Stomach (tissue), 8 donors: ENCODE measurements at regions not wholly inside any gene's neighbourhood (a gene's known extent, or its start where the extent isn't known, plus 50 kb on each side); places are given as distances from the start of the nearest gene placed in this dataset.
"Not testable (repeated sequence)": the region's sequence is repeated elsewhere in the genome, so short reads cannot be mapped to it uniquely, and the experiment has no call there.

Experiments
- DNase-seq, 2 donors: peaks; one replicate each; pipeline versions ENCODE4 v3.0.0 to v3.0.0-alpha.2; 2013 to 2019
- H3K27ac ChIP-seq, 5 donors: fragments of 200-600 bp in 4 of 5; sonication (generic) in 4 of 5; one replicate each; pipeline ENCODE4 v1.5.1; 2013 to 2019; ENCODE audit warnings: mild to moderate bottlenecking in 1 of 5, moderate library complexity in 1 of 5
- H3K27me3 ChIP-seq, 3 donors: fragments of 200-600 bp; sonication (generic); one replicate each; pipeline ENCODE4 v1.5.1; 2017 to 2019; ENCODE audit warnings: mixed run types in 1 of 3
- H3K36me3 ChIP-seq, 4 donors: fragments of 200-600 bp; sonication (generic); 1 replicate in 3 of 4; 2 replicates in 1 of 4; pipeline ENCODE4 v1.5.1; 2016 to 2019
- H3K4me1 ChIP-seq, 4 donors: fragments of 200-600 bp; sonication (generic); one replicate each; pipeline ENCODE4 v1.5.1; 2016 to 2019
- H3K4me3 ChIP-seq, 4 donors: fragments of 200-600 bp; sonication (generic) in 3 of 4; one replicate each; pipeline ENCODE4 v1.5.1; 2016 to 2019; ENCODE audit warnings: mild to moderate bottlenecking in 1 of 4
- H3K9me3 ChIP-seq, 4 donors: fragments of 200-600 bp; sonication (generic); one replicate each; pipeline ENCODE4 v1.5.1; 2016 to 2019
- EP300 ChIP-seq: sonication (generic); formaldehyde crosslinking; IDR thresholded peaks from one replicate; pipeline ENCODE4 v1.6.1; 2017; ENCODE audit warnings: antibody characterized with exemption
- POLR2A ChIP-seq, 4 donors: fragments of 450-650 bp; IDR thresholded peaks; one replicate each; pipeline ENCODE4 v1.6.1; 2016; ENCODE audit warnings: antibody characterized with exemption in 4 of 4, control low read depth in 2 of 4, mild to moderate bottlenecking in 1 of 4, moderate library complexity in 1 of 4
- POLR2AphosphoS5 ChIP-seq, 3 donors: sonication (generic); formaldehyde crosslinking; IDR thresholded peaks; one replicate each; pipeline ENCODE4 v1.6.1; 2016; ENCODE audit warnings: antibody characterized with exemption in 3 of 3
- WGBS, 5 donors: extraction: QIAGEN DNeasy Blood & Tissue Kit in 3 of 5; methylation state at CpG; one replicate each; pipeline versions ENCODE4 v1.1.5 to v1.1.7; 2013 to 2018; 5-methylcytosine and 5-hydroxymethylcytosine counted together
- intact Hi-C: fragments of 100-400 bp; cut with DNase I; formaldehyde crosslinking; loops from one replicate; pipeline ENCODE4 v1.15.1; 2023; ENCODE audit warnings: low total_unique reads
- TF ChIP-seq, protein P1 (sequence below), 7 experiments: fragments of 450-650 bp in 4 of 7; fragments of 200-600 bp in 3 of 7; sonication (generic) in 3 of 7; IDR thresholded peaks; one replicate each; pipeline ENCODE4 v1.5.1; 2016 to 2019; ENCODE audit warnings: antibody characterized with exemption in 7 of 7, control low read depth in 2 of 7, mild to moderate bottlenecking in 1 of 7
- donor health status: healthy with polysubstance abuse.
- donor health status: Bipolar disorder and iron deficiency.
- donor health status: healthy.

DNA sequence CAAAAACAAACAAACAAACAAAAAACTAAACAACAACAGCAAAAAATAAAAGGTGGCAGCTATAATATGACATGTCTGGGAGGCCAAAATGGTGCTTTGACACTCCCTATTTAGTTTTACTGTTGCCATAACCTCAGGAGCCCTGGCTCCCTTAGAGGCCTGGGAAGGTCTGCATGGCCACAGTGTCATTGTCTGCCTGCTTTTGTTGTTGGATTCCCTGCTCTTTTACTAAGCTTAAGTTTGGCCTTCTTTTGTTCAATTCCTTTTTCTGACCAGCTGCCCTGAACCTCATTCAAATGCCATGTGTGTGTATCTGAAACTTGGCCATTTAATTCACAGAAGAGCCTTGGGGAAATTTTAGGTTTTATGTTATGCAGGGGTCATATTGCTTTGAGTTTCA lies 458.2 kb downstream of the TMEM232 start:
- TF ChIP-seq POLR2A (IDR thresholded peaks at IDR 0.05): no peak
- TF ChIP-seq EP300: no peak
- TF ChIP-seq, protein P1, sequence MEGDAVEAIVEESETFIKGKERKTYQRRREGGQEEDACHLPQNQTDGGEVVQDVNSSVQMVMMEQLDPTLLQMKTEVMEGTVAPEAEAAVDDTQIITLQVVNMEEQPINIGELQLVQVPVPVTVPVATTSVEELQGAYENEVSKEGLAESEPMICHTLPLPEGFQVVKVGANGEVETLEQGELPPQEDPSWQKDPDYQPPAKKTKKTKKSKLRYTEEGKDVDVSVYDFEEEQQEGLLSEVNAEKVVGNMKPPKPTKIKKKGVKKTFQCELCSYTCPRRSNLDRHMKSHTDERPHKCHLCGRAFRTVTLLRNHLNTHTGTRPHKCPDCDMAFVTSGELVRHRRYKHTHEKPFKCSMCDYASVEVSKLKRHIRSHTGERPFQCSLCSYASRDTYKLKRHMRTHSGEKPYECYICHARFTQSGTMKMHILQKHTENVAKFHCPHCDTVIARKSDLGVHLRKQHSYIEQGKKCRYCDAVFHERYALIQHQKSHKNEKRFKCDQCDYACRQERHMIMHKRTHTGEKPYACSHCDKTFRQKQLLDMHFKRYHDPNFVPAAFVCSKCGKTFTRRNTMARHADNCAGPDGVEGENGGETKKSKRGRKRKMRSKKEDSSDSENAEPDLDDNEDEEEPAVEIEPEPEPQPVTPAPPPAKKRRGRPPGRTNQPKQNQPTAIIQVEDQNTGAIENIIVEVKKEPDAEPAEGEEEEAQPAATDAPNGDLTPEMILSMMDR (IDR thresholded peaks at IDR 0.05): no peak
- no peak for TF ChIP-seq POLR2AphosphoS5 (IDR thresholded peaks at IDR 0.05)
- no peaks in the 10 kb centered on the region for H3K9me3 ChIP-seq
- no peak overlapping the region for H3K4me3 ChIP-seq
- DNase-seq: no peak
- intact Hi-C loops: no loop called here
- no peak overlapping the region for H3K27ac ChIP-seq
- no peaks in the 10 kb centered on the region for H3K27me3 ChIP-seq
- H3K36me3 ChIP-seq: no peaks in the 10 kb centered on the region
- H3K4me1 ChIP-seq: peaks cover 0 to 14% (median 3%) of the 10 kb centered on the region in 4 donors

DNA sequence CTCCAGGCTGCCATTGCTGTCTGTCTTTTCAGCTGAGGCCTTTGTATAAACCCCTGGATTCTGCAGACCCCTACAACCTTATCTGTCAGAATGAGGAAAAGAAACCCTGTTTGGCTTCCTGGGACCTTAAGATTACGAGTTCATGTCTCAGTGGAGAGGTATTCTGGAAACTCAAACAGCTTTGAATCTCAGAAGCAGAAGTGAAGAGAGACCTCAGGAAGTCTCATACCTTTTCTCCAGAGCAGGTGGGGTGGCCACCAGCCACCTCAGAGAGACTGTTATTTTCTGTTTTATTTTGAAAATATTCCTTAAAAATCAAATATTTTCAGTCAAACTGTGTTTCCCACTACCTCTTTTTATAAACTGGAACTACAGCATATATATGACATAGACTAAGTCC lies 457.5 kb downstream of the TMEM232 start:
- no peaks in the 10 kb centered on the region for H3K36me3 ChIP-seq
- H3K27me3 ChIP-seq: no peaks in the 10 kb centered on the region
- DNase-seq: no peak
- no peak overlapping the region for H3K4me3 ChIP-seq
- H3K9me3 ChIP-seq: no peaks in the 10 kb centered on the region
- TF ChIP-seq POLR2A (IDR thresholded peaks at IDR 0.05): no peak
- TF ChIP-seq POLR2AphosphoS5 (IDR thresholded peaks at IDR 0.05): no peak
- TF ChIP-seq, protein P1 (IDR thresholded peaks at IDR 0.05): no peak
- TF ChIP-seq EP300: no peak
- peaks cover 0 to 14% (median 3%) of the 10 kb centered on the region in 4 donors for H3K4me1 ChIP-seq
- no peak overlapping the region for H3K27ac ChIP-seq
- intact Hi-C loops: no loop called here
- WGBS, 5 donors: 59 to 78% (median 69%) methylated on average over 1 of the region's 1 CpG

DNA sequence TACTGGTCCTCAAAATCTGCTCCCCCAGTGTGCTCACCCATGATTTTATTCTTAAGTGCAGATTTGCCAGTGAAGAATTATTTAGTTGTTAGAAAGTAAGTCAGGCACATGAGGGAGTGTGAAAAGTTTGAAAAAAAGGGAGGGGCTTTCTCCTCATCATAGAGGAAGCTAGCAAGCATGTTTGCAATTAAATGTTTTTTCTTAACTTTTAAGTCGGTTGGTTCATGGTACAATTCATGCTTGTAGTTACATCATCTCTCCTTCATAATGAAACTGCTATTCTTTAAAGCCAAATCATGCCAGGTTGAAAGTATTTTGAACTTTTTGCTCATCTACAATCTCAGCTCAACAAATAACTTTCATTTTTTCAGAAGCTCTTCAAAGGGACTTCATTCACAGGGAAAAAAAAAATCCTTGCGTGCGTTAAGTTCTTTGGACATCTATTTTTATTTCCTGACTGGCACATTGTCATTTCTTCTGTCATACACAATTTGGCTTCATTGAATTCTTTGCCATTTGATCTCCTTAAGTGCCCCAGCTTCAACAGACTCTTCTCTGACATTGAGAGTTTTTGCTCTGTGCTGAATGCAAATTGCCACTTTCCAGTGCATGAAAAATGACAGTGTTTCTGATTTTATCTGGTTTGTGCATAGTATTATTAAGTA lies 456.9 kb downstream of the TMEM232 start:
- Histone ChIP-seq H3K27ac (no peak overlapping the region), H3K27me3 (no peaks in the 10 kb centered on the region), H3K36me3 (no peaks in the 10 kb centered on the region), H3K9me3 (no peaks in the 10 kb centered on the region), H3K4me3 (no peak overlapping the region), H3K4me1 (peaks cover 0 to 11% (median 3%) of the 10 kb centered on the region in 4 donors)
- TF ChIP-seq POLR2AphosphoS5 (IDR thresholded peaks at IDR 0.05): no peak
- no peak for TF ChIP-seq EP300
- no peak for TF ChIP-seq POLR2A (IDR thresholded peaks at IDR 0.05)
- TF ChIP-seq, protein P1 (IDR thresholded peaks at IDR 0.05): no peak
- WGBS, 5 donors: 66 to 84% (median 79%) methylated on average over 3 of the region's 3 CpGs
- no peak for DNase-seq
- intact Hi-C loops: no loop called here

DNA sequence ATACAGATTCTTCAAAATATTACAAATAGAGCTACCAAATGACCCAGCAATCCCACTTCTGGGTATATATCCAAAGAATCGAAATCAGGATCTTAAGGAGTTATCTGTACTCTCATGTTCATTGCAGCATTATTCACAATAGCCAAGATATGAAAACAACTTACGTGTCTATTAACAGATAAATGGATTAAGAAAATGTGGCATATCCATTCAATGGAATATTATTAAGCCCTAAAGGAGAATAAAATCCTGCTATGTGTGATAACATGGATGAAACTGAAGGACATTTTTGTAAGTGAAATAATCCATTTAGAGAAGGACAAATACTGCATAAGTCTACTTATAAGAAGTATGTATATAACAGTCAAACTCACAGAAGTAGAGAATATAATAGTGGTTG lies 450.6 kb downstream of the TMEM232 start:
- intact Hi-C loops: no loop called here
- 81 to 91% (median 91%) methylated on average over 2 of the region's 2 CpGs for WGBS, 5 donors
- no peak overlapping the region for H3K27ac ChIP-seq
- no peaks in the 10 kb centered on the region for H3K4me1 ChIP-seq
- DNase-seq: no peak
- H3K9me3 ChIP-seq: peaks cover 0 to 23% (median 11%) of the 10 kb centered on the region in 4 donors
- H3K27me3 ChIP-seq: no peaks in the 10 kb centered on the region
- no peaks in the 10 kb centered on the region for H3K36me3 ChIP-seq
- TF ChIP-seq POLR2A (IDR thresholded peaks at IDR 0.05): no peak
- no peak for TF ChIP-seq POLR2AphosphoS5 (IDR thresholded peaks at IDR 0.05)
- TF ChIP-seq, protein P1 (IDR thresholded peaks at IDR 0.05): no peak
- no peak for TF ChIP-seq EP300
- no peak overlapping the region for H3K4me3 ChIP-seq

DNA sequence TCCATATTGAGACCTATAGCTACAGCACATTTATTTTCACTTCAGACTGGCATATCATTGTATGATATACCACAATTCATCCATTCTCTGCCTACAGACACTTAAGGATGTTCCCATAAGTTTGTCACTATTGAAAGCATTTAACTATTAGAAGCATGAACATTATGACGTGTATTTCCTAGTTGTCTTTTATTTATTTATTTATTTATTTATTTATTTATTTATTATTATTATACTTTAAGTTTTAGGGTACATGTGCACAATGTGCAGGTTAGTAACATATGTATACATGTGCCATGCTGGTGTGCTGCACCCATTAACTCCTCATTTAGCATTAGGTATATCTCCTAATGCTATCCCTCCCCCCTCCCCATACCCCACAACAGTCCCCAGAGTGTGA lies 448.0 kb downstream of the TMEM232 start:
- H3K4me3 ChIP-seq, H3K36me3 ChIP-seq, H3K27me3 ChIP-seq, H3K27ac ChIP-seq, H3K4me1 ChIP-seq, intact Hi-C loops, DNase-seq: not testable (repeated sequence)
- 67 to 89% (median 85%) methylated on average over 1 of the region's 1 CpG for WGBS, 5 donors
- peaks cover 0 to 28% (median 12%) of the 10 kb centered on the region in 4 donors for H3K9me3 ChIP-seq

DNA sequence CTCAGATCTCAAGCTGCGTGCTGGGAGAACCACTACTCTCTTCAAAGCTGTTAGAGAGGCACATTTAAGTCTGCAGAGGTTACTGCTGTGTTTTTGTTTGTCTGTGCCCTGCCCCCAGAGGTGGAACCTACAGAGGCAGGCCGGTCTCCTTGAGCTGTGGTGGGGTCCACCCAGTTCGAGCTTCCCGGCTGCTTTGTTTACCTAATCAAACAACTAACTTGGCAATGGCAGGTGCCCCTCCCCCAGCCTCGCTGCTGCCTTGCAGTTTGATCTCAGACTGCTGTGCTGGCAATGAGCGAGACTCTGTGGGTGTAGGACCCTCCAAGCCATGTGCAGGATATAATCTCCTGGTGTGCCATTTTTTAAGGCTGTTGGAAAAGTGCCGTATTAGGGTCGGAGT lies 442.4 kb downstream of the TMEM232 start:
- H3K27me3 ChIP-seq, intact Hi-C loops, H3K4me1 ChIP-seq, H3K4me3 ChIP-seq, H3K36me3 ChIP-seq, DNase-seq, H3K27ac ChIP-seq: not testable (repeated sequence)
- WGBS, 5 donors: 76 to 90% (median 80%) methylated on average over 8 of the region's 8 CpGs
- peaks cover 7 to 27% (median 16%) of the 10 kb centered on the region in 4 donors for H3K9me3 ChIP-seq
